RKO (cell line): ENCODE measurements at regions not wholly inside any gene's neighbourhood (a gene's known extent, or its start where the extent isn't known, plus 50 kb on each side); places are given as distances from the start of the nearest gene placed in this dataset.

ENCODE experiments used
- DNase-seq: peaks from one replicate; pipeline ENCODE4 v3.0.0-alpha.2; 2016; ENCODE audit warnings: low spot score

DNA sequence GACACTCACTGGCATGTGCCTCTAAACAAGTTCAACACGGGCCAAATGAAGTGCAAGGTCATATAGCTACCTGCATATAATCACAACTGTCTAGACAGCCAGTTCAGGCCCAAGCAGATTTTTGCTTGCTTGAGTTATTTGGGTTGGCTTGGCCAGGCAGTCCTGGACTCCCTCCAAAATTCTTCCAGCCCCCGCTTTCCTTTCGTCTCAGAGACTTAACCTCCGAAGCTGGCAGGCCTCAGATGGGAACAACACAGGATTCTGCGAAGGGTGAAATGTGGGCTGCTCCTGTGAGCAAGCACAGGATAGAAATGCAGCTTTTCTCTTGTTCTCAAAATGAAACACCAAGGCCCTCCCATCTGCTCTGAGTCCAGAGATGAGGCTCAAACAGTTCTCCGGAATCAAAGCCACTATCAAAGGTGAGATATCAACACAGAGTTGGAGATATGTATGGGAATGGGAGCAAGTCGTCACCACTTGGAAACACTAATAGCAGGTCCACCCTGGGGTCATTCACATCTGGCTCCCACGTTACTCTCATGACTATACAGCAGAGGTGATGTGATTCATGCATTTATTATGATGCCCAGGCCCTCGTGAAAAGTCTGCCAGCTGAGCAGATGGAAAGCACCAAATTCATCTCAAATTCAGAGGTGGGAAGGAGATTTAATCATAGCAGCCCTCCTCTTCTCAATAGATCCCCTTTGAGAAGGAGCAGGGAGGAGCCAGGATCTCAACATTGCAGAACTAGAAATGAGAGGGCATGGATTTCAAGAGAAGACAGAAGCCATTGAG, 389.8 kb downstream of the NUAK1 start:
- no peak for DNase-seq

DNA sequence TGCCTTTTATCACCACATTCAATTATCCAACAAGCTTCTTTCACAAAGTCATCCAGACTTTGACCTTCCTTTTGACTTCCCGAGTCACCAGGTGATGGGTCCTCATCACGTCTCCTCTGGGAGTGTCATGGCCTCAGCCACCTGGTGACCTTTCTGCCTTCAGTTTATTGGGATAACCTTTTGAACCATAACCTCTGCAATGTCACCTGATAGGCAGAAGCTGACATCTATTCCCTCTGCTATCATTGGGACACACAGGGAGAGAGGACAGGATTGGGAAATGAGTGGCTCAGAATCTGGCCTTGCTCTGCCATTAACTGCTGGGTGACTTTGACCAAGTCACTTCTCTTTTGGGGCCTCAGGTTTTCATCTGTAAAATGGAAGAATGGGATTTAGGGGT, 388.7 kb downstream of the NUAK1 start:
- DNase-seq, result no peak

DNA sequence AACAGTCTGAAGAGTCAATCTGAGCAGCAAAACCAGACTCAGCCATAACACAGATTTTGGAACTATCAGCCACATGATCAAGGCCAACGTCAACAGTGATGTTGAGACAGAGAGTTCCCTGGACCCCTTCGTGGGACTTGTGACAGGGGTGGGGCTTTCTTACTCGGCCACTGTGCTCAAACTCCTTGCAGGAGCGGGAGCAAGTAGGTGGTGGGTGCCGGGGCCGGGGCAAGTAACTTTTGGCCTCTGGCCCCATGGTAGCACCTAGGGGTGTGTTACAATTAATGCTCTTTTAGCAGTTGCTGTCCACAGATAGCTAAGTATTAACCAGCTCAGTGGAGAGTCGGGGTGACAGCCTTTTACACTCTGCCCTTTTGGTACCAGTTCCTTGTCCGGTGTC, 384.4 kb downstream of the NUAK1 start:
- DNase-seq, result no peak

DNA sequence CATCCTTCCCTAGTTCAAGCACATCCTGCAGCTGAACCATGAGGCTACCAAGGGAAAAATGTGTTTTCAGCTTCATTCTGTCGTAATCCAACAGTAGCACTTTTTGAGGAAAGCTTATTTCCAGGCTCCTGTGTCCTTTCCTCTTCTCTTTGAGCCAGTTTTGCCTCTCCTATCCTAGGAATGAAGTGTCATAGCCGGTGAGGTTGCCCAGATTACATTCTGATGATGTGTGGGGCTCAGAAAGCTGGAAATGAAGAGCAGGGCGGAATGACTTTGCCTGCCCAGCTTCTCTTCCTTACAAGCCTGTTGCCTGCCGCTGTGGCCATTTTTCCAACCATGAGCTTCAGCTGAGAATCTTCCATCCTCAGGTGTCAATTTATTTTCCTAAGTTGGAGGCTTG, 381.8 kb downstream of the NUAK1 start:
- DNase-seq, result no peak

DNA sequence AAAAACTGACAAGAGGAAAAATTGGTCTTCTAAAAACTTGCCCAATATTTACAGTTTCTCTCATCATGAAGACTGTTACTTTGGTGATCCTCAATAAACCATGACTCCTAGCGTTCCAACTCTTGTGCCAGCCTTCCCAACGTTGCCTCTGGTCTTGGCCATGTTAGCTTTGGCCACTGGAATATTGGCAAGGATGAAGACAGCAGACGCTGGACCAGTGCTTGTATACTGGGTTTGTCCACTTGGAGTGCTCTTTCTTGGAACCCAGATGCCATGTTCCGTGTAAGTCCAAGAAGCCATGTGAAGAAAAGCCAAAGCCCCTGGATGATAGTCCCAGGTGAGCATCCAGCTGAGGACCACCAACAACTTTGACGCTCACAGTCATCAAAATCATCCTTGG, 379.6 kb downstream of the NUAK1 start:
- no peak for DNase-seq

DNA sequence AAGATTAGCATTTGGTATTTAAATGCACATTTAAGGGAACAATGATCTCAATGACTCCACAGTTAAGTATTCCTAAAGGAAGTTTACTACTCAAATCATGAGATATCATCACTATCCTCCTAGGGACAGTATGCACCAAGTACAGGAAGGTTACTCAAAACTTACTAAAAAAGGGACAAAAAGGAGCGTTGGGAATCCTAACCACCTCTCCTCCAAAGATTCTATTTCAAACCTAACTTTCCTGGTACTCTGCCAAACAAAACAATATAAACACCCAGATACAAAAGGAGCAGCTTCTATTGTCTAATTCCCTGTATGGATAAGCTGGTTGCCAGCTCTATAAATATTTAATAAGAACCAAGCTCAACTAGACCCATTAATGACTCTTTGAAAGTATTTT, 377.7 kb downstream of the NUAK1 start:
- no peak for DNase-seq

DNA sequence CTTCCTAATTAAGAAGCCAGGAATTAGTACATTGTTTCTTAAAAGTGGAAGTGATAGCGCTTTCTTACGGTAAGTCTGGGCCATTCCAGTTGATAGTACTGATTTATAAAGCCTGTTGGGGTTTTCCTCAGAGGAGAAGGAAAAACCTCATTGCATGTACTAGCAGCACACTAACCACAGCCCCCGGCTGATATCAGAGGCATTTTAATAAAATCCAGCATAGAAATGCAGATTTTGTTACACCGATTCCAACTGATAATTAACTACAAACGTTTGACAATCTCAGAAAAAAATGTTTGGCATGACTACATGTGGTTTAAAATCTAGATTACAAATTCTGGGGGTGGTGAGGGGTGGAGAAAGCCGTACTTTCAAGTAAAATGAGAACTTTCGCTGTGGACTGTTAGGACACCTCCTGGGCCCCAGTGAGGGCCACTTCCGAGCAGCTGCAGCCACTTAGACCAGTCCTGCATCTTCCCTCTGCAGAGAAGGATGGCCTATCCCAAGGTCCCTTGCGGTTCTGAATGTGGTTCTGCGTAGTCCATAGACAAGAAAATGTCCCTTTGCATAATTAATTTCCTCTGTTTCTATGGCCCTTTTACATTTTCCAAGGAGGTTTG, 374.4 kb downstream of the NUAK1 start:
- DNase-seq, result no peak

DNA sequence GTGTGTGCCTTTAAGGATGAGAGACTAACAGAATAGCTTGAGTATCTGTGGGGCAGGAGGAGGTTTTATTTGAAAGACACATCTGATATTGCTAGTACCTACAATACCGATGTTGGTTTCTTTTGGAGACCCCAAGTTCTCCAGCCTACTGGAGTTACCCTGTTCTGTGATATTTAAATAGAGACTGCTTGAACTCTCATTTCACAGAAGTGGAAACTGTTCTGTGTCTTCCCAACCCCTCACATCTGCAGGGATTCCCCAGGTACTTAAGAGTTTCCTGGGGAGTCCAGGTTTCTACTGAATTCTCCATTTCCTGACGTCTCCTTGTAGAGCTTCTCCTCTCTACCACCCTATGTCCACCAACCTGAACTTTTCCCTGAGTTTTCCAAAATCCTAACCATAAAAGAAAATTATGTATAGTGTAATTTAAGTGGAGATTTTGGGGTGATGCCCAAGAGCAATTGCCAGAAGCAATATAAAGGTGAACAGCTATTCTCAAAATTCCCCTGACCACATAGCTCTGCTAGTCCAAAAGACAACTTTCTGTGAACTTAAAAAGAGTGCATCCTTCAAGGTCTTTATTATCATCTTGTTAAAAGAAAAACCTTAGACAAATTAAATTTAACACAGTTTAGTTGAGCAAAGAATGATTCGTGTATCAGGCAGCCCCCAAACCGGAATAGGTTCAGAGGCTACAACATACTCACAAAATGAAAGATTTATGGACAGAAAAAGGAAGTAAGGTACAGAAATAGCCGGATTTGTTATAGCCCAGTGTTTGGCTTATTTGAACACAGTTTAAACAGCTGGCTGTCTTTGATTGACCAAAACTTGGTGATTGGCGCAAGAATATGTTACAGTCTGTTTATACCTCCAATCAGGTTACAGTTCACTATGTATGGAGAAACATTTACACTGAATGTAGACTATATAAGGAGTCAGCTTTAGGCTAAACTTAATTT, 373.4 kb downstream of the NUAK1 start:
- no peak for DNase-seq

DNA sequence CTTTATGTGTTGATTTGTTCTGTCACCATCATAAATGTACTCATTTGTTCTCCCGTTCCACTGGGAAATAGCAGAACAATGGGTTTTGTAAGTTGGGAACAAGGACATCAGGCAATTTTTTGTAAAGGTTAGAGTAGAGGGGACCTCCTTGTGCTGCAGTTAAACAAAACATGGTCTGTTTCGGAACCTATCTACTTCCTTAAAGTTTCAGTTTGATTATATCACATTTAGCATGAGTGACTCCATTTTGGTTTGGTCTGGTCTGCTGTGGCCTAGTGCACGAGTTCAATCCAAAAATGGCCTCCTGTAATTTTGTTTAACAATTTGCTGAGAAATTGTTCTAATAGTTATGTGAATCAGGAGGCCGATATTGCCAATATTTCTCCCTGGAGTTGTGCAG, 372.7 kb downstream of the NUAK1 start:
- no peak for DNase-seq

DNA sequence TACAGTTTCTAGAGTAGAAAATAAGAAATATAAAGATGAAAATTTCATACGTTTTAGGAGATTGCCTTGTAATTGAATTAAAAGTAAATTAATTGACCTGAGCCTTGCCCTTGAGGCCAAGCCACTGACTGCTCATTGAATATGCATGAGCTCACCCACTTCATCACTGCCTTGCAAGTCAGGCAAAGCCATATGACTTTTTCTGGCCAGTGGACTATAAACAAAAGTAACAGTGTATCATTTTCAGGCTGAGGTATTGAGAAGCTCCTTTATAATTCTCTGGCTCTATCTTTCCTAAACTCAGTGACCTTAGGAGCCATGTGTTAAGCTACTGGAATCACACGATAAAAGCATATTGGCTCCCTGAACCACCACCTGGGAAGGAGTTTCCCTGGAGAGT, 369.3 kb downstream of the NUAK1 start:
- no peak for DNase-seq

DNA sequence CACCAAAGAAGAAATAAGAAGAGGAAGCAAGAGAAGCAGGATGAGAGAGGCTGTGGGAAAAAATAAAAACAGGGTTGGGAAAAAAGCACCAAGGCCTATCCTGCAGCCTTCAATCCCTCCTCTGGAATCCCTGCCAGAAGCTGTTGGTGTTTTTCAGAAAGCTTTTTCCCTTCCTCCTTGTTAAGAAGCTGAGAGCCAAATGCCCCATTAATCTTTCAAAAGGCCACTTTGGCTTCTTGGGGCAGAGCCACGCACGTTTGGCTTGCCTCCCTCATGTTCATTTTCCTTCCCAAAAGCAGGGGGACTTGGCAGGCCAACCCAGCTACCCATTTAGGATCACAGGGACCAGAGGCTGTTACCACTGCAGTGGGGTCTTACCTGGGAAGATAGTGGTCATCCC, 365.3 kb downstream of the NUAK1 start:
- DNase-seq, result no peak

GRCh38 chr12:105774037-105774436, 364.7 kb downstream of the NUAK1 start:
- DNase-seq, result no peak

- DNase-seq, result no peak
Measured at GRCh38 chr12:105775343-105775742, 363.4 kb downstream of the NUAK1 start.

GRCh38 chr12:105783983-105784947, 354.5 kb downstream of the NUAK1 start:
- no peak for DNase-seq

DNA sequence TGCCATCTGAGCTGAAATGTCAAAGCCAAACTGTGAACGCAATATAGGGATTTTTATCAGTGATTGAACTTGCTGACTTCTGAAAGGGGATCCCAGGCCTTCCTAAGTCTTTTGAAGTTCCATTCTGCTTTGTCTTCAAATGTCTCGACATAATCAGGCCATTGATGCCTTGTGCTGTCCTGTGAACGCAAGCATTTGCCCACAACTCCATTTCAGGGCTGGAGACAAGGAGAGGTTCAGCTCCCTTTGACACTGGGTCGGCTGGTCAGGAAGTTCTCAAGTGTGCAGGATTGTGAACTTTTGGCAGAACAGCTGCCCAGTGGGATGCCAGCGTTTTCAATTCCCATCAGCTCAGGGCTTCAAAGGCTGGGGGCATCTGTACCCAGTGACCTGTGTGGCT, 345.3 kb downstream of the NUAK1 start:
- DNase-seq, result no peak

DNA sequence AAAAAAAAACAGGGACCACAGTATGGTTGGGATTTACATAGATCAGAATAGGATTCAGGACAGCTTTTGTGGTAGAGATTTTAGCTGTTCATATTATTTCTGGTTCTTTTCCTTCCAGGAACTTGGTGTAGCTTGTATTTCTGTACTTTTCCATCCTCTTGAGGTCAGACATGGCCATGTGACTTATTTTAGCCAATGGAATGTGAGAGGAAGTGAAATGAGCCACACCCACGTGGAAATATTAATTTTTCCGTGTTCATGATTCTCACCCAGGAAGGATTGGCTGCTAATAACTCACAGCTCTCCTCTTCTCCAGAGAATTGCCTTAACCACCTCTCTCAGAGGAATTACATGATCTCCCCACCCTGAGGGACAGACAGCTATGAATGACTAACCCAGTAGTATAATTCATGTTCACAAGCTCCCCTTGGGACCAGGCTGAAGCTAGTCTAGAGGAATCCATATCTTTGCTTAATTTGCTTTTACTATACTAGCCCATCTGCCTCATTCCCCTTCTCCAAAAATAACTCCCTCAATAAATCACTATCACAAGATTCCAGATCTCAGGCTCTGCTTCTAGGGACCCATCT, 340.4 kb downstream of the NUAK1 start:
- DNase-seq, result no peak

DNA sequence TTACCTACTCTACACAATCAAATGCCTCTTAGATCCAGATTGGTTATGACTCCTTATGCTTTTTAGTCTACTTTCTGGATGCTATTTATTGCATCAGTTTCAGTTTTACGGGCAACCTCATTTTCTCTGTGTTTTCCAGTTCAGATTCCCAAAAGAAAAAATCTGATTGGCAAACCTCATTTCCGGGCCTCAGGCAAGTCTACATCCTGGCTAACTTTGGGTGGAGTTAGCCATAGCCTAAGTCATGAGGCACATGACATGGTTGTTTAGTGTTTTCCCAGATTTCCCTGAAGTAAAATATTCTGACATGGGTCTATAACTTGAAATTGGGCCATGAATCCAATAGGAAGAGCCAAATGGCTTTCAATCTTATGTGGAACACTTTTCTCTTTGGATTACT, 339.7 kb downstream of the NUAK1 start:
- no peak for DNase-seq

GRCh38 chr12:105801351-105801750, 337.4 kb downstream of the NUAK1 start:
- no peak for DNase-seq

GRCh38 chr12:105803292-105803691, 335.5 kb downstream of the NUAK1 start:
- no peak for DNase-seq

GRCh38 chr12:105804591-105805265, 334.0 kb downstream of the NUAK1 start:
- DNase-seq, result no peak
